Midbrain (tissue), 1 donor: ENCODE measurements at regions not wholly inside any gene's neighbourhood (a gene's known extent, or its start where the extent isn't known, plus 50 kb on each side); places are given as distances from the start of the nearest gene placed in this dataset.

Experiments used
- DNase-seq: peaks from one replicate; lab custom pipeline; 2025; lab: John Stamatoyannopoulos, UW

DNA sequence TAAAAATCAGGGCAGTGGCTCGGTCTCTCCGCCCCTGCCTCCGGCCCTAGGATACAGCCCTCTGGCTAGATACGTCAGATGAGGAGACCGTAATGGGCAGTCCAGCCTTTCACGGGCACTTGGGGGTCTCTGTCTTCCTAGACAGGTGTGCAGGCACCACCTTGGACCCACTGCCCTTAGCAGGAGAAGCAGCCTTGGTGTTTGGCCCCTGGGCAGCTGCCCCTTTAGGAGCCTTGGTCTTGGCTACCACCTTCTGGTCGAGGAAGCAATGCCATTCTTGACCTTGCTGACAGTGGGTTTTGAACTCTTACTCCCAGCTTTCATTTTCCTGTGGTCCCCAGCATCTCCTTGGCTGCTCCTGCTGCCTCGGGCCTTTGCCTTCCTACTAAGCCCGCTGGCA, 149.7 kb upstream of the FRMD4B start:
- DNase-seq = no peak

DNA sequence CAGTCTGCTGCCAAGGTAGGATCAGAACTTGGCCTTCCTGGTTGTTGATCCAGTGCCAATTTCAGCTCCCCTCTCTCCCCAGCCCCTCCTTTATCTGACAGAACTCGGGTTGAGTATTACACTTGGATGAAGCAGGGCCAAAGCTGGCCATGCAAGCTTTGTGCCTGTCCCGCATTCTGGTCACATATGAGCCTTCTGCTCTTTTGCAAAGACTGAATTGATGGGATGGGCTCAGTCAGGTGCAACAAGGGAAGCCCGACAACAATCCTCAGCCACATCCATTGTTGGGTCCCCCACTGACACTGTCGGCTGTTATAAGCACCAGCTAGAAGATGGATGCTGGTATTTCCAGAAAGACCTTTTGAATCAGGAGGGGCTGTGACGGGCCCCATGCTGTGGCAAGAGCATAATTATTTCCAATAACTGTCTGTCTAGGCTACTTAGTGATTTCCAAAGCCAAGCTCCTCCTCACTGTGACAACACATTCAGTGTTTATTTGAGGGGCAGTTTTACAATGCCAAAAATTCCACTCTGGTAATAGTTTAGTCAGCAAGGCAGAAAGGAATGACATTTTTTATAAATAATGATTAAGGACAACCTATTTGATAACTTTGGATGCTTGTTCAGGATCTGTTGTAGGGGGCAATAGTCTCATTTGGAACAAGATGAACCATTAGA, 146.8 kb upstream of the FRMD4B start:
- no peak for DNase-seq

DNA sequence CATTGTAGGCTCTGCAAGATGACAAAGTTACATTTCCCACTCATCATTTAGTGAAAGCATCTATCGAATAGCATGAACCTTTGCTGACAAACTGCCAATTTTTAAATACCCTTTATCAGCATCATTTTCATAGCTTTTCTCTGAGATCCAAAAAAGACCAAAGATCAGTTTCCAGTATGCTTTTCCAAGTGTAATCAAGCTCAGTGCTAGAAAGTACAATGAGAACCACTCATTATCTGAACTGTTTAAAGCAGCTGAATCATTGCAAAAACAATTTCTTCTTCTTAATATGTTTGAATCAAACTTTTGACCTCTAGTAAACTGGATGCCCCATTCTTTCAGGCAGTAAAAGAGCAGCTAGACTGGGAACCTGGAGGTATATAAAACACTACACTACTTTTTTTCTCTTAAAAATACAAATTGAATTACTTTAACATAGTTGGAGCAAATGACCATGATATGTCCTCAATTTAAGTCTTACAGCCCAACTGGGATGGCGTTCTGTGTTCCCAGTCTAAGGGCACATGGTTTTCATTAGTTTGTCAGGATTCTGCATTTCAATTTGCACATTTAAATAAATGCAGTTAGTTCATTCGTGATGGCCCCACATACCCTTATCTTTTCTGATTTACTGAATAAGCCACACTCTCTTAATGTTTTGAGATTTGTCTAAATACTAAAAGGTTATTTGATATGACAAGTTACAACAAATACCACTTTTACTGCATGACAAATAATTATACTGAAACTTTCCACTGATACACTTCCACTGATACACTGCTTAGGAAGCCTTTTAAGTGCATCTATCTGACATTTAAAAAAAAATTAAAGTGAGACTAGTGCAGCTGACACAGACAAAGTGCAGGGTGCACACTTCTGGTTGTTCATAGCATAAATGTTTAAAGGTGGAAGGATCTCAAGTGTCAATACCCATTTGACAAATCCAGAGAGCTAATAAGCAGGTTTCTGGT, 146.0 kb upstream of the FRMD4B start:
- no peak for DNase-seq

DNA sequence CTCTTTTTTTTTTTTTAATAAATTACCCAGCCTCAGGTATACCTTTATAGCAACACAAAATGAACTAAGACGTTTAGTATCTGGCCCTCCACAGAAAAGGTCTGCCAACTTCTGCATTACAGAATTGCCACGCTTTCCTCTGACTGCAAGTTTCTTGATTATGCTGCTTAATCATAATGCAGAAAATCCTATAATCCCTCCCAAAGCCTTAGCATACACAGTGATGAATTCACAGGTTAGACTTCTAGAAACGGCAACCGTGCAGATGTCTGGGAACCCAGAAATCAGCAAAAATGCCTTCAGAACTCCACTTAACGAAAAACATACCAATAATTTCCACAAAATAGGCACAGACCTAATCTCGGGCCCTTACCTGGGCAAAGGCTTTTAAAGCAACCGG, 144.7 kb upstream of the FRMD4B start:
- no peak for DNase-seq

DNA sequence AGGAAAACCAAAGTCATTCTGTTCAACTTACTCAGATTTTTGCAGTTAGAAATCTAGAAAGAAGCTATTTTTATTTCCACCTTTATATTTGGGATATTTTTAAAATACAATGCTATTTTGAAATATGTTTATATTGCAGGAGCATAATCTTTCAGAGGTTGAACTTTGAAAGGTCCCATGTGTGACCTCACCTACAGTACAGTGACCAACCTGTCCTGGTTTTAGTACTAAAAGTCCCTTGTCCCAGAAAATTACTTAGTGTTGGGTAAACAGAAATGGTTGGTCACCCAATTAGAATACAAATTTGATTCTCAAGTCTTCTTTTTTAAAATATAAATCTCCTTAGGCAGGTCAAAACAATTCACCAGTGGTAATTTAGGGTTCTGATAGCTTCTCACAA, 141.6 kb upstream of the FRMD4B start:
- no peak for DNase-seq

DNA sequence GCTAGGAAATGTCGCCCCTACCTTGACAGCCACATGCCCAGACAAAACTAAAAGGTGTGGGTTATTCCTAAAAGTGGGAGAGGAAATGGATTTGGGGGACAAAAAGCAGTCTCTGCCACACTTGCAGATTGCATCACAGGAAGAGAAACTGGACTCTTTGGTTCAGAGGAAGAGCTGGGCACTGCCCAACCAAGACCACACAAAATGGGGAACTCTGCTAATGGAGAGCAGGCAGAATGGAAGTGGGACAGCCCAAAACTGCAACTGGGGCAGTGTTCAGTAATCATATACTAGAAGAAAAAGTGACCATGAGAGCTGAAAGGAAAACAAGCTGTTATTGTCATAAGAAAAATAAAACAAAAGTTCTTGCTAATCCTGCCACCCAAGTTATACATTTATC, 138.9 kb upstream of the FRMD4B start:
- no peak for DNase-seq

DNA sequence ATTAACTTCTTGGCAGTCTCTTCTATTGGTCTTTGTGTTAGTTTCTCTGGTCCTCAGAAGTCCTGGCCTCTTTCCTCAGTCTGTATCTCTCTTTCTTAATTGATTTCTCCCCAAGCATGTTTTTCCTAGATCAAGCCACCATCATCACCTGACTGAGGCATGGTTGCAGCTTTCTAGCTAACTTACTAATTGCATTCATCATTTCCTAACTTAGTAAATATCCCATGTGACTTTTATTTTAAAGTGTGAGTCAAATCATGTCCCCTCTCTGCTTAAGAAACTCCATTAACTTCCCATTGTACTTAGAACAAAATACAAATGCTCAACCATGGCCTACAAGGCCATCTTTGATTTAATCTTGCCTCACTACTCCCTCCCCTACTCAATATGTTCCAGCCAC, 135.4 kb upstream of the FRMD4B start:
- no peak for DNase-seq

DNA sequence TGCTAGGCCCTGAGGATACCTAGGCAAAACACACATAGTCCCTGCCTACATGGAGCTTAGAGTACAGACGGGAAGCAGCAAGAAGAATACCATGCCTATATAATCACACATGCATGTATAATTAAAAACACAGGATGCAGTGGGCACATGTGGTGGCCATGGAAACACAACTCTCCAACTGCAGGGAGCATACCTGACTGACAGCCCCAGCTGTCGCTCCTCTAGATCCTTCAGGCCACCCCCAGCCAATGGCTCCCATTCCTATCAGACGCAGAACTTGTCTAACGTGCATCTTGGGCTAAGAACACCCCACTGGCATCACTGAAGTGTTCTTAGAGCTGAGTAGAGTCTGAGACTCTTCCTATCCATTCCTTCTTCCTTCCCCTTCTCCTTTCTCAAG, 125.5 kb upstream of the FRMD4B start:
- no peak for DNase-seq

DNA sequence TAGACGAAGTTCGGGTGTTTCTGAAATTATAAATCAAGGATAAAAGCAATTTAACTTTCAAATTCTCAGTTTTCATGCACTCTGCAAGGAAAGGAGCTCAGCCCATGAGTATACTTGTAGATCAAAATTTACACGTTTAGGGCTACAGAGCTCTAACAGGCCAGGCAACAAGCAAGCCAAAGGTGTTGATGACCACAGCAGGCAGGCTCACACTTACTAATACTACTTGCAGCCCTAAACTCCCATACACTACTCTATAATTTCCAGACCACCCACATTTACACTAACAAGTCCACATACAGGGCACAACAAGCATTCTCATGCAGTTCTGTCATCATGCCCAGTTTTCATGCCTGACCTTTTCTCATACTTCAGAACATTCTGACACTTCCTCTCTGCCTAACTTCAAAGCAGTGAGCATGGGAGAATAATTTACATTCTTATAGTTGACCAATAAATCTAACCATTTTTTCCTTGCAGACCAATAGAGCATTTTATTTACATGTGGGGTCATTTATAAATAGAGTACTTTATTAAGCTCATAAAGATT, 124.7 kb upstream of the FRMD4B start:
- DNase-seq = no peak

DNA sequence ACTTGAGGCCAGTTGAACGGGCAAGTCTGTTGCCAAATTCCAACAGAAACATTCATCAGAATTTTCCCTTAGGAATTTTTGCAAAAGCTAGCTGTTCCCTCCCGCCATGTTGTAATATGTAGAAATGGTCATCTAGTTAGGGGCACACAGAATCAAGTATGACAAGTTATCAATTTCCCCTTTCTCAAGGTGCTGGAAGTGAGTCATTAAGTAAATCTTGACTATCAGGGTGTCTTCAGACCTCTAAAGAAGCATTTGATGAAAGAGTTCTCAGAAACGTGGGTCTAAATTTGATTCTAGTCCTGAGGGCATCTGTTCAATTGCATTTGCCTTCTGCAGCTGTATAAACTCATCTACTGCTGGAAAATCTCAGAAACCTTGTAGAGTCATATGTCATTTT, 123.4 kb upstream of the FRMD4B start:
- no peak for DNase-seq

DNA sequence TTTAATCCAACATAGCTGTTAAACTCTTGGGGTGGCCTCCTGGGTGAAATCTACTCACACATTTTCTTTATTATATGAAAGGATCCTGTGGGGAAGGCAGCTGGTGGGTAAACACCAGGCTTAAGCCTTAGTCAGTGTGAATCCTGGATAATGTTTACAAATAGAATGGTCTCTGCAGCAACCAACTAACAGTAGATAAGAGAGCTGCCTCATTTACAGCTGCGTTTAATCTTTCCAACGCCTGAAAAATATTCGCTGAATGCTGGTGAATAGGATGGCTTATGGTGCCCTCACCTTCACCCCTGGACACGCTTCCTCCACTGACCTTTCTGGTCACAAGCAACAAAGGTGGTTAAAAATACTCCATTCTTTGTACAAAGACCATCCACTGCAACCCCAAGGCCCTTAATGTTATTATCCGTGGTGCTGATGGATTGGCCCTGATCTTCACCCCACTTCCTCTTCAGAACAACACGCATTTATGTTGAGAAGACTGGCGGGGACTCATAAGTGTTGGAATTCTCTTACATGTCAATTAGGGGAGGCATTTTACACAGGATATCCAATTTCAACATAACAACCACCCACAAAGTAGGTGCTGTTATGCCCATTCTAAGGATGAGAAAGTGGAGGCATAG, 120.0 kb upstream of the FRMD4B start:
- DNase-seq = no peak

DNA sequence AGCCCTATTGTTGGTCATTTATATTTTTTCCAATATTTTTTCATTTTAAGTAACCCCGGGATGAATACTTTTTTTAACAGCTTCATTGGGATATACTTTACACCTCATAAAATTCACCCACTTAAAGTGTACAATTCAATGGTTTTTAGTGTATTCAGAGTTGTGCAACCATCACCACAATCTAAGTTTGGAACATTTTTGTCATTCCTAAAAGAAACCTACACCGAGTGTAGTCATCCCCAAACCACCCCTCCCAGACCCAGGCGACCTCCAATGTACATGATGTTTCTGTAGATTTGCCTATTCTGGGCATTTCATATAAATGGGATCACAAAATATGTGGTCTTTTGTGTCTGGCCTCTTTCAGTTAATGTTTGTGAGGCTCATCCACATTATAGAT, 118.3 kb upstream of the FRMD4B start:
- DNase-seq = no peak

DNA sequence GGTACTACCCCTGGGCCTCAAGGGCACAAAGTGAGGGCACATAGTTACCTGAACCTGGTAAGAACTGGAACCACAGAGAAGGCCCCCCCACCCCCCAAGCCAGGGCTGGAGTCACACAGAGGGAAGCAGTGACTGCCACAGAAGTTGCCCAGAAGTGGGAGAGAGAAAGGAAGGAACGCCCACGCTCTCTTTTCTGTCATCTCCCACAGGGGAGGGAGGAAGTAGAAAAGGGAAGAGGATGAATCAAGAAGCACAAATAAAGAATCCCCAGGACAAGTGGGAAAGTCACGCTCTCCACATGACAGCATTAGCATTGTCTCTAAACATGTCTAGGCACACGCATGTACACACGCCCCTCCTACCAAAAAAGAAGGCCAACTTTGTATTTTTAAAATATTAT, 114.7 kb upstream of the FRMD4B start:
- peak; percentile 22 for DNase-seq

DNA sequence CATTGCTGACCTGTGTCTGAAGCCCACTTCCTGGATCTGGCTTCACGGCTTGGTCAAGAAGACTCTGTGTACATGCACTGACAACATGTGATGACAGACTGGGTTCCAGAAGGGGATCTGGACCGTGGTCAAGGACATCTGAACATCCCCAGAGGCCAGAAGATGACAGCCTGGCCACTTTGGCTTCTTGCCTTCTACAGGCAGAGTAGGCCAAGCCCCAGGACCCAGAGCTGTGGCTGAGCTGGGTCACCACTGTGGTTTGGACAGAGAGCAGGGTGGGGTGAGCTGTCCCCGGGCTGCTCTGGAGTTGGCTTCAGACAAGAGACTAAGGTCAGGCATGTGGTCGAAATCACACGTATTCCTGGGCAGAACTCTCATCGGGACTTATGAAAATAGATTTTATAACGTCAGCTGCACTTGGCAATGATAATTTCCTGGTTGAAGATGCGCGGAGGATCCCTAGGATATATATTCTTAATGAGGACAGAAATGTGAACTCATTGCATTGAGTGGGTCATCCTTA, 114.1 kb upstream of the FRMD4B start:
- DNase-seq = peak; percentile 47

DNA sequence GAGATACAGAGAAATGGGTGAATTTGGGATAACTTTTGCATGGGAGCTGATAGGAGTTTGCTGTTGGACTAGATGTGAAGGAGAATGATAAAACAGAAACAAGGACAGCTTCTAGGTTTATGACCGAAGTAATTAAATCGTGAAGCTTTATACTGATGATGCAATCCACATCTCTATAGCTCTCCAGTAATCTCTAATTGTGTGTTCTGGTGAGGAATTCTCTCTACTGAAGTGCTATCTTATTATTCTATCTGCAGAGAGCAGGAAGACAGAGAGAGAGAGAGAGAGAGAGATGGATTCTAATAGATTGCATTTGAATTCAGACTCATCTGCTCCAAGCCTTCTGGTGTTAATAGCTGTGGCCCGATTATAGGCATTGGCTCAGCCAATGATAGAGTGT, 113.5 kb upstream of the FRMD4B start:
- DNase-seq = no peak

DNA sequence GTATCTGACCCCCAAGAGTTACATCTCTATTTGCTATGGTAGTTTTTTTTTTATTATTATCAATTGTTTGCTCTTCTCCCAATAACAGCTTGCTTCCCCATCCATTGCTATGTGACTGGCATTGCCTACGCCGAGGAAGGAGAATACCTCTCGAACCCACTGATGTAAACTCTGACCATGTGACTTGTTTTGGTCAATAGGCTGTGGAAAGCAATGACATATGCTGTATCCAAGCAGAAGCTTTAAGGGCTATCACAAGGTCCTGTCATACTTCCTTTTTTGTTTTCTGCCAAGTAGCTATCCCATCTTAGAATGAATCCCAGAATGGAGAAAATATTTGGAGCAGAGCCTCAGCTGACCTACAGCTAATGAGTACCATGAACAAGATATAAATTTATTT, 111.0 kb upstream of the FRMD4B start:
- no peak for DNase-seq

DNA sequence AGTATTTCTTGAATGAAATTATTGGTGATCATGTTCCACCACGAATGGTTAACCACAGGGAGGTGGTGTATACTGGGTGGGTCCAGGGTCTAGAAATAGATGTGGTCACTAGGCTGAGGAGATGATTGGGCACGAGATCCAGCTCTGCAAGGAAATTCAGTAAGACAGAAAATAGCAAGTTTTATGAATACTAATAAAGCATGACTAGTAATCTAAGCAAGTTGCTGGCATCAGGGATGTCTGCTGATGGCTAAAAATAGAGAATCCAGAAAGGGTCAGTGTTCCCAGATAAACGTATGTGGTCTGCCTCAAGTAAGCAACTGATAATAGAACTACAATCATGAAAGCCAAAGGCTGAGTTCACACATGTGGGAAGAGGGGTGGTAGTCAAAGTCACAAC, 108.3 kb upstream of the FRMD4B start:
- no peak for DNase-seq

DNA sequence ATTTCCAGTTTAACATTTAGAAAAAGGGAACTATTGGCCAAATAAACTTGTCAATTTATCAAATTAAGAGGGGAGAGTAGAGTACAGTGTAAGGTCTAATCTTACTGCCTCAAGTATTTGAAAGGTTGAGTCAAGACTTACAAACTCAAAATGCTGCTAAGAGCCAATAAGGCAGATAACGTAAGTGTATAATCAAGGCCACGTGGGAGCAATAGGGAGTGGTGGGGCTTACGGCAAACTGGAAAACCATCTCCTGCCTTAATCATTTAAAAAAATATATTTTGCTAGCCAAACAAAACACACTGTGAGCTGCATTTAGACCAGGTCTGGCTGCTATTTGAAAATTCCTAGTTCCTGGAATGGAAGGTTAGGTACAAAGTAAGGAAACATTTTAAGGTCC, 107.3 kb upstream of the FRMD4B start:
- DNase-seq = no peak

DNA sequence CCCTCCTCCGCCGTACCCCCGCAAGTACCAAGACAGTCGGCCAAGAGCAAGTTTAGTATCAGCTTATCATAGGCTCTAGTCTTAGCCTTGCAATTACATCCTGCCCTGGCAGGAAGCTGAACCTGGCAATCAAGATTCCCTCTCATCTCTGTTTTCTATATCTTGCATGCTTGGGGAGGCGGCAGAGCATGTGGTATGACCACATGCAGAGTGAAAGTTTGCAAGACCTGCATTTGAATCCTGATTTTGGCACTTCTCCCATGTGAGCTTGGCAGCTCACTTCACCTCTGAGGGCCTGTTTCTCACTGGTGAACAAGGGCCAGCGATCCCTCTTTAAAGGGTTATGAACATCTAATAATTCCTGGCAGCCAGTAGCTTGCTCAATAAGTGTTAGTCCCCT, 106.1 kb upstream of the FRMD4B start:
- no peak for DNase-seq

DNA sequence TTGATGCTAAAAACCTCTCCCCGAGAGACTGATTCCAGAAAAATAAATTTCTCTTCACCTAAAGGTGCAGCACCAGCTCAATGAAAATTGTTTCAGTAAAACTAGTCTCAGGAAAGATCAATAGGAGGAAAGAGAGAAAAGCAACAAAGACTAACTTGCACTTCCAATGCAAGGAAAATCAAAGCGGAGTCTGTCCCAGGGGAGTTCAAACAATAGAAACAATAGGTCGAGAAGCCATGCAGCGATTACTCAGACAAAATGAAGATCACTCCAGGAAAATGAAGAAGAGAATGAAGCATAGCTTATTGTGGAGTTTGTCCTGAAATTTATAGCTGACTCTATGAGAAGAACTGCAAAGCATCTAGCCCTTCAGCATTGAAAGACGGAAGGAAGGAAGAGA, 105.1 kb upstream of the FRMD4B start:
- DNase-seq = no peak

DNA sequence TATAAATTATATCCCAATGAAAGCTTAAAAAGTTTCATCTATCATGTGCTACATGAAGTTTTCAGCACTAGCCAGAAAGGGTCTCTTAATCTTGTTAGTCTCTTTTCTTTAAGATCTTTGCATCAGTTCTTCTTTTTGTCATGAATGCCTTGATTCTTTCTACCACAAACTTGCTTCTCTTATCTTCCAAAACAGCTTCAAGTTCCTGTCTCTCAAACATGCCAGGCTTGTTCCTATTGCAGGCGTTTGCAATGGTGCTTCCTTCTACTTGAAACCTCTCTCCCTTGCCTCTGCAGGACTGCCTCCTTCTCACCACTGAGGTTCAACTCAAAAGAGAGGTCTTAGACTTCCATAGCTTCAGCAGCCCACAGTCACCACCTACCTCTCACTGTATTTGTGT, 104.3 kb upstream of the FRMD4B start:
- DNase-seq = no peak

DNA sequence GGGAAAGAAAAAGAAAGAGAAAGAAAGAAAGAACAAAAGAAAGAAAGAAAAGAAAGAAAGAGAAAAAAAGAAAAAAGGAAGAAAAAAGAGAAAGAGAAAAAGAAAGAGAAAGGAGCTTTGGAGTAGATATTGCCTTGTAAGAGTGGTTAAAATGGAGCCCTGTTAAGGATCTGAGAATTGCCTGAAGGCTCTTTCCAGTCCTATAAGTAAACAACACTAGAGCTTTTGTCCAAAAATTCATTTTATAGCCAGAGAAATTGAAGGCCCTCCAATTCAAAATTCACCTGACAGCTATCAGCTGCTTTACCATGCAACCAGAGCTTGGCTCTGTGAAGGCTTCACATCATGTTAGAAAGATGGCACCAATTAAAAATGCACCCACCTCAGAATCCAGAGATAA, 102.1 kb upstream of the FRMD4B start:
- DNase-seq = no peak

DNA sequence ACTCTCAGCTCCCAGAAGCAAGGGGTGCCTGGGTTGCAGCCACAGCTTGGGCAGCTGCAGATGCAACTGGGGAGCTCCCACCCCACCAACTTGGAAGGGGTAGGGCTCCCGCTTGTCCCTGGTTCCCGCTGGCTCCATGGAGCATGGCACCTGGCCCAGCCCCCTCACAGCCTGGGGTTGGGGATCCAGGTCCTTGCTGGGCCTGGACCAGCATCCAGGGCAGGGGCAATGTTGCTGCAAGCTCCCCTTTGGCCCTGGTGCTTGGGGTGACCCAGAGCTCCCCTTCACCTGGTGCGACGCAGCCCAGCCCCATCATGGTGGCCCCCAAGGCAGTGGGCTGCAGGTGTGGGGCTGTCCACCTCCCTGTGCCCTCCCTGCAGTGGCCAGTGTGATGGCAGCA, 99.6 kb upstream of the FRMD4B start:
- no peak for DNase-seq
